HepG2 (cell line): ENCODE measurements at regions not wholly inside any gene's neighbourhood (a gene's known extent, or its start where the extent isn't known, plus 50 kb on each side); places are given as distances from the start of the nearest gene placed in this dataset.
"Not testable (repeated sequence)": the region's sequence is repeated elsewhere in the genome, so short reads cannot be mapped to it uniquely, and the experiment has no call there.

Experiments used
- CBX5 ChIP-seq: sonication (generic); formaldehyde crosslinking; IDR thresholded peaks from 2 replicates; pipeline ENCODE4 v1.4.0; 2020; ENCODE audit warnings: missing genetic modification reagents, borderline replicate concordance
- CREM ChIP-seq, 2 experiments: sonication (generic) in 1 of 2; formaldehyde crosslinking in 1 of 2; IDR thresholded peaks; 2 replicates each; pipeline versions ENCODE4 v1.4.0 to v1.6.1; 2016 to 2020; ENCODE audit warnings: antibody characterized with exemption in 1 of 2, mild to moderate bottlenecking in 1 of 2, missing genetic modification reagents in 1 of 2
- DNMT3B ChIP-seq: conservative IDR thresholded peaks from 2 replicates; pipeline ENCODE4 v1.6.1; 2016; ENCODE audit warnings: missing biosample characterization, control low read depth
- EP300 ChIP-seq, 3 experiments: sonication (generic) in 1 of 3; formaldehyde crosslinking in 1 of 3; IDR thresholded peaks; 2 replicates each; pipeline versions ENCODE4 v1.5.1 to v1.6.1; 2011 to 2020; ENCODE audit warnings: low read depth in 2 of 3, low read length in 2 of 3, borderline replicate concordance in 1 of 3, improper control_type of control experiment in 1 of 3, mild to moderate bottlenecking in 1 of 3, missing genetic modification reagents in 1 of 3, moderate library complexity in 1 of 3
- GATAD2A ChIP-seq: IDR thresholded peaks from 2 replicates; pipeline ENCODE4 v1.6.1; 2016
- RAD21 ChIP-seq: fragments of 450-650 bp; formaldehyde crosslinking; IDR thresholded peaks from 2 replicates; pipeline ENCODE4 v1.5.0; 2020; ENCODE audit warnings: mild to moderate bottlenecking
- RFX5 ChIP-seq: IDR thresholded peaks from 2 replicates; pipeline ENCODE4 v1.6.1; 2011; ENCODE audit warnings: low read depth, low read length, improper control_type of control experiment
- SNRNP70 ChIP-seq: fragments of 200-400 bp; formaldehyde crosslinking; IDR thresholded peaks from 2 replicates; pipeline ENCODE4 v1.6.1; 2017; ENCODE audit warnings: mild to moderate bottlenecking, low read depth, low read length, moderate library complexity
- ZKSCAN5 ChIP-seq: sonication (generic); formaldehyde crosslinking; IDR thresholded peaks from 2 replicates; pipeline ENCODE4 v1.5.1; 2020; ENCODE audit warnings: mild to moderate bottlenecking, missing genetic modification reagents
- ZSCAN29 ChIP-seq: sonication (generic); formaldehyde crosslinking; conservative IDR thresholded peaks from 2 replicates; pipeline ENCODE4 v1.4.0; 2020; ENCODE audit warnings: mild to moderate bottlenecking, missing genetic modification reagents
- TF ChIP-seq, protein P1 (sequence below): sonication (generic); formaldehyde crosslinking; IDR thresholded peaks from 2 replicates; pipeline ENCODE4 v1.4.0; 2020; ENCODE audit warnings: mild to moderate bottlenecking, missing genetic modification reagents
- TF ChIP-seq, protein P2 (sequence below): sonication (generic); formaldehyde crosslinking; IDR thresholded peaks from 2 replicates; pipeline ENCODE4 v1.8.0; 2022; ENCODE audit warnings: mild to moderate bottlenecking, missing genetic modification reagents
- TF ChIP-seq, protein P3 (sequence below), 2 experiments: sonication (generic) in 1 of 2; formaldehyde crosslinking in 1 of 2; IDR thresholded peaks; 2 replicates each; pipeline versions ENCODE4 v1.4.0 to v1.6.1; 2018 to 2020; ENCODE audit warnings: missing genetic modification reagents in 2 of 2, borderline replicate concordance in 1 of 2, low read depth in 1 of 2, mild to moderate bottlenecking in 1 of 2, missing biosample characterization in 1 of 2
- TF ChIP-seq, protein P4 (sequence below): sonication (generic); formaldehyde crosslinking; IDR thresholded peaks from 2 replicates; pipeline ENCODE4 v1.5.0; 2020; ENCODE audit warnings: mild to moderate bottlenecking, missing genetic modification reagents, moderate library complexity

DNA sequence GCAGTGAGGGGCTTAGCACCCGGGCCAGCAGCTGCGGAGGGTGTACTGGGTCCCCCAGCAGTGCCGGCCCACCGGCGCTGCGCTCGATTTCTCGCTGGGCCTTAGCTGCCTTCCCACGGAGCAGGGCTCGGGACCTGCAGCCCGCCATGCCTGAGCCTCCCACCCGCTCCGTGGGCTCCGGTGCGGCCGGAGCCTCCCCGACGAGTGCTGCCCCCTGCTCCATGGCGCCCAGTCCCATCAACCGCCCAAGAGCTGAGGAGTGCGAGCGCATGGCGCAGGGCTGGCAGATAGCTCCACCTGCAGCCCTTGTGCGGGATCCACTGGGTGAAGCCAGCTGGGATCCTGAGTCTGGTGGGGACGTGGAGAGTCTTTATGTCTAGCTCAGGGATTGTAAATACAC lies 813.1 kb downstream of the CCSER2 start:
- TF ChIP-seq ZSCAN29 (CRISPR knock-in tag); EP300 (IDR thresholded peaks at IDR 0.05; ENCODE audit: low read depth in 2 of 2, low read length in 2 of 2); EP300 (CRISPR knock-in tag; IDR thresholded peaks at IDR 0.05; ENCODE audit: borderline replicate concordance); RAD21 (CRISPR knock-in tag); CBX5 (CRISPR knock-in tag); DNMT3B; CREM (IDR thresholded peaks at IDR 0.05); CREM (CRISPR knock-in tag; IDR thresholded peaks at IDR 0.05); RFX5; ZKSCAN5 (CRISPR knock-in tag); GATAD2A (CRISPR knock-in tag); SNRNP70: not testable (repeated sequence)
- TF ChIP-seq, protein P1, sequence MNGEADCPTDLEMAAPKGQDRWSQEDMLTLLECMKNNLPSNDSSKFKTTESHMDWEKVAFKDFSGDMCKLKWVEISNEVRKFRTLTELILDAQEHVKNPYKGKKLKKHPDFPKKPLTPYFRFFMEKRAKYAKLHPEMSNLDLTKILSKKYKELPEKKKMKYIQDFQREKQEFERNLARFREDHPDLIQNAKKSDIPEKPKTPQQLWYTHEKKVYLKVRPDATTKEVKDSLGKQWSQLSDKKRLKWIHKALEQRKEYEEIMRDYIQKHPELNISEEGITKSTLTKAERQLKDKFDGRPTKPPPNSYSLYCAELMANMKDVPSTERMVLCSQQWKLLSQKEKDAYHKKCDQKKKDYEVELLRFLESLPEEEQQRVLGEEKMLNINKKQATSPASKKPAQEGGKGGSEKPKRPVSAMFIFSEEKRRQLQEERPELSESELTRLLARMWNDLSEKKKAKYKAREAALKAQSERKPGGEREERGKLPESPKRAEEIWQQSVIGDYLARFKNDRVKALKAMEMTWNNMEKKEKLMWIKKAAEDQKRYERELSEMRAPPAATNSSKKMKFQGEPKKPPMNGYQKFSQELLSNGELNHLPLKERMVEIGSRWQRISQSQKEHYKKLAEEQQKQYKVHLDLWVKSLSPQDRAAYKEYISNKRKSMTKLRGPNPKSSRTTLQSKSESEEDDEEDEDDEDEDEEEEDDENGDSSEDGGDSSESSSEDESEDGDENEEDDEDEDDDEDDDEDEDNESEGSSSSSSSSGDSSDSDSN (CRISPR knock-in tag): not testable (repeated sequence)
- TF ChIP-seq, protein P2, sequence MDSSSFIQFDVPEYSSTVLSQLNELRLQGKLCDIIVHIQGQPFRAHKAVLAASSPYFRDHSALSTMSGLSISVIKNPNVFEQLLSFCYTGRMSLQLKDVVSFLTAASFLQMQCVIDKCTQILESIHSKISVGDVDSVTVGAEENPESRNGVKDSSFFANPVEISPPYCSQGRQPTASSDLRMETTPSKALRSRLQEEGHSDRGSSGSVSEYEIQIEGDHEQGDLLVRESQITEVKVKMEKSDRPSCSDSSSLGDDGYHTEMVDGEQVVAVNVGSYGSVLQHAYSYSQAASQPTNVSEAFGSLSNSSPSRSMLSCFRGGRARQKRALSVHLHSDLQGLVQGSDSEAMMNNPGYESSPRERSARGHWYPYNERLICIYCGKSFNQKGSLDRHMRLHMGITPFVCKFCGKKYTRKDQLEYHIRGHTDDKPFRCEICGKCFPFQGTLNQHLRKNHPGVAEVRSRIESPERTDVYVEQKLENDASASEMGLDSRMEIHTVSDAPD (CRISPR knock-in tag): not testable (repeated sequence)
- TF ChIP-seq, protein P3, sequence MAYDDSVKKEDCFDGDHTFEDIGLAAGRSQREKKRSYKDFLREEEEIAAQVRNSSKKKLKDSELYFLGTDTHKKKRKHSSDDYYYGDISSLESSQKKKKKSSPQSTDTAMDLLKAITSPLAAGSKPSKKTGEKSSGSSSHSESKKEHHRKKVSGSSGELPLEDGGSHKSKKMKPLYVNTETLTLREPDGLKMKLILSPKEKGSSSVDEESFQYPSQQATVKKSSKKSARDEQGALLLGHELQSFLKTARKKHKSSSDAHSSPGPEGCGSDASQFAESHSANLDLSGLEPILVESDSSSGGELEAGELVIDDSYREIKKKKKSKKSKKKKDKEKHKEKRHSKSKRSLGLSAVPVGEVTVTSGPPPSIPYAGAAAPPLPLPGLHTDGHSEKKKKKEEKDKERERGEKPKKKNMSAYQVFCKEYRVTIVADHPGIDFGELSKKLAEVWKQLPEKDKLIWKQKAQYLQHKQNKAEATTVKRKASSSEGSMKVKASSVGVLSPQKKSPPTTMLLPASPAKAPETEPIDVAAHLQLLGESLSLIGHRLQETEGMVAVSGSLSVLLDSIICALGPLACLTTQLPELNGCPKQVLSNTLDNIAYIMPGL (CRISPR knock-in tag; IDR thresholded peaks at IDR 0.05; ENCODE audit: borderline replicate concordance in 1 of 2, low read depth in 1 of 2): not testable (repeated sequence)
- TF ChIP-seq, protein P4, sequence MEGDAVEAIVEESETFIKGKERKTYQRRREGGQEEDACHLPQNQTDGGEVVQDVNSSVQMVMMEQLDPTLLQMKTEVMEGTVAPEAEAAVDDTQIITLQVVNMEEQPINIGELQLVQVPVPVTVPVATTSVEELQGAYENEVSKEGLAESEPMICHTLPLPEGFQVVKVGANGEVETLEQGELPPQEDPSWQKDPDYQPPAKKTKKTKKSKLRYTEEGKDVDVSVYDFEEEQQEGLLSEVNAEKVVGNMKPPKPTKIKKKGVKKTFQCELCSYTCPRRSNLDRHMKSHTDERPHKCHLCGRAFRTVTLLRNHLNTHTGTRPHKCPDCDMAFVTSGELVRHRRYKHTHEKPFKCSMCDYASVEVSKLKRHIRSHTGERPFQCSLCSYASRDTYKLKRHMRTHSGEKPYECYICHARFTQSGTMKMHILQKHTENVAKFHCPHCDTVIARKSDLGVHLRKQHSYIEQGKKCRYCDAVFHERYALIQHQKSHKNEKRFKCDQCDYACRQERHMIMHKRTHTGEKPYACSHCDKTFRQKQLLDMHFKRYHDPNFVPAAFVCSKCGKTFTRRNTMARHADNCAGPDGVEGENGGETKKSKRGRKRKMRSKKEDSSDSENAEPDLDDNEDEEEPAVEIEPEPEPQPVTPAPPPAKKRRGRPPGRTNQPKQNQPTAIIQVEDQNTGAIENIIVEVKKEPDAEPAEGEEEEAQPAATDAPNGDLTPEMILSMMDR (CRISPR knock-in tag): not testable (repeated sequence)
